Ureter (tissue), 1 donor: ENCODE measurements at regions not wholly inside any gene's neighbourhood (a gene's known extent, or its start where the extent isn't known, plus 50 kb on each side); places are given as distances from the start of the nearest gene placed in this dataset.

Experiments used
- DNase-seq: peaks from one replicate; pipeline ENCODE4 v3.0.0-alpha.2; 2020; ENCODE audit warnings: low spot score
- donor health status: DM: yes; HTN: yes; CAD: no.

DNA sequence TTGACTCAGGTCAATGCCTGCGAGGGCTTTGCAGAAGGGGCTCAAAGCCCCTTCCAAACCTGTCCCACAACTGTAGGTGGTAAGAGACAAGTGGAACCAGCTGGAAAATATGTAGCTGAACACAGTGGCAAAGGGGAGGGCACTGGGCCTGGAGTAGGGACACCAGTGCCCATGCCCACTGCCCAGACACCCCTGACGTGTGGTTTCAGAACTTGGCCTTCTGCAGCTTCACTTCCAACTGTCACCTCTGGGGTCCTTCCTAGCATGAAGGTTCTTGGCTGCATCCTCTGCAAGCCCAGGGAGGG is 233.1 kb upstream of the IRX1 start:
- peak; percentile 20 for DNase-seq

DNA sequence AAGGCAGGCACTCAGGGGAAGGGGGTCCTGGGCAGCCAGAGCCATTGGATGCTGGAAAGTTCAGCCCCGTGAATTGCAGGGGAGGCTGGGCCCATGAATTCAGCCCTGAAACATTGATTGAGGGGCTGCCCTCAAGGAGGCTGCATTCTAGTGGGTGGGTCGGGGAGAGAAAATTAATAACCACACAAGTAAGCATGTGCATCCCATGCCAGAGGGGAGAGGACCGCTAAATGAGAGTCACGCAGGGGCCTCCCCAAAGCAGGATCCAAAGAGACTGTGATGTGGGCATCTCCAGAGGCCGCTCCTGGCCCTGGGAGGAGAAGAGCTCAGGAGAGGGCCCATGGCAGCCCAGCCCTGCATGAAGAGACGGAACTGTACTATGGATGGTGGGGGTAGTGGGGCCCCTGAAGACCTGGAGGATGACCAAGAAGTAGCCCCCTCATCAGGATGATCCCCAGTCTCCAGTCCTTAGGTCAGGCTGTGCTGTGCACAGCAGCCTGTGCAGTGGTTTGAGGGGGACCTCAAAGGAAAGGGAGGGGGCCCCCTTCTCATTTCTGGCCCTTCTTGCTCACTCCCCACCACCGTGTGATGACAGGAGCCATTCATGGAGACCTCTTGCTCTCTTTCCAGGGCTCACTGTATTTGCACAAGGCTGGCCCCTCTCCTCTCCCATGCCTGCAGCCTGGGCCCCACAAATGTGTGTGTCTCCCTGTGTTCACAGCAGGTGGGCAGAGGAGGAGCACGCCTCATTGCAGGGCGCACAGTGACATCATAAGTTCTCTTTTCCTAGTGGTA is 233.6 kb upstream of the IRX1 start:
- peak; percentile 35 for DNase-seq

DNA sequence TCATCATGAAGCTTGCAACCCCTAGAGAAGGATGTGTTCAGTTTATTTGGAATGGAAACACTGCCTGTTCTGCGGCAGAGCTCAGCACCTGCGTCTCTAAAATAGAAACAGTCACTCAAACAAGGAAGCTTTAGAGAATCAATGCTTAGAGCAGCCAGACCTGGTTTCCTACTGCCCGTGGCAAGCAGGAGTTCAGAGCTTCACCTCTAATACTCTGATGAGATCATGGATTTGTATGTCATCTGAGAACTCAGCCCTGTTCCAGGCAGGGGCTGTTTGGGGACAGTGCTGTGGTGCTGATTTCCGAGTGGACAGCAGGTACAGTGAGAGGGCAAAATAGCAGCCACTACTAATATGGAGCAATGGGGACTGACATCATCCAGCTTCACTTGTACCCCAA is 236.0 kb upstream of the IRX1 start:
- DNase-seq = peak; percentile 10

DNA sequence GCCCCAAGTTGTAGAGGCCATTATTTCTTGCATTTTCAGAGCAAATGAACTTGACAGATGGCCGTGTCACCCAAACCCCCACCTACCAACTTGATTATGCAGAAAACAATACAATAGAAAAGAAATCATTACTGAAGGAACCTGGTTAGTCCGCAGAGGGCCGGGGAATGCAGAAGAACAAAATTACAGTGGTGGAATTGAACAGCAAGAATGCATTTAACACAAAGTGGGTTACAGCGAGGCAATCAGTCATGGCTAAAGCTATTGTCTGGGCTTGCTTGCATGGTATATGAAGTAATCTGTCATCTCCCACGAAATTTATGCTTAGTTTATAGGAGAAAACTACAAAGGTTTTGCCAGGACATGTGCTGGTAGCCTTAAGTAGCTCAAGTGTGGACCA is 238.3 kb upstream of the IRX1 start:
- DNase-seq = peak; percentile 14

DNA sequence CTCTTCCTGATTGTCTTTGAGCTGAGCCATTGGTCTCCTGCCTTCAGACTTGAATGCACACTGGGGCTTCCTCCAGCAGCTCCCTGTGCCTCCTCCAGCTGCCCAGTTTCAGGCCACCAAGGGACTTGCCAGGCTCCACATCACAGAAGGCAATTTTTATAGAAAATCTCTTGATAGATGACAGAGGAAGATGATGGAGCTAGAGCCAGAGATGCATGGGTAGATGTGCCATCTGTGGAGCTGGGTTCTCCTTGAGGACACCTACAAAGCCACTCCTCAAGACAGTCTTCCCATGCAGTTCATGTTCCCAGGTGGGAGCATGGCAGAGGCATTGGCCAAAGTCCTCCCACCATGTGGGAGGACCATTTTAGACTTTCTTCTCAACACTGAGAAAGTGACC is 239.6 kb upstream of the IRX1 start:
- no peak for DNase-seq

DNA sequence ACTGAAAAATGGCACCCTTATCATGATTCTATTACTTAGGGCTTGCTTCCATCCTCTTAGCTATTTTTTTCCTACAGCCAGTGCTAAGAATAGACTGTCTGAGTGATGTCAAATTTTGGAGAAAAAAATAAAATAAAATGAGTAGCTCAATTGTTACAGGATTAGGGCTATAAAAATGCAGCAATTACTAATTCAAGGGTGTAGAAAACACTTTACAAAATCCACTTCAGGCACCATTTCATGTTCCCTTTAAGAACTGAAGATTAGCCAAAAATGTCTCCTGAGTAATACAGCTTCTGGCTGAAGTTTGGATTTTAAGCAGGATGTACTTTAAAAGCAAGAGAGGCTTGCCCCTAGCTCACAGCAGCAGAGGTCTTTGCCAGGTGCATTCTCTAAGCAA is 240.5 kb upstream of the IRX1 start:
- DNase-seq = no peak

DNA sequence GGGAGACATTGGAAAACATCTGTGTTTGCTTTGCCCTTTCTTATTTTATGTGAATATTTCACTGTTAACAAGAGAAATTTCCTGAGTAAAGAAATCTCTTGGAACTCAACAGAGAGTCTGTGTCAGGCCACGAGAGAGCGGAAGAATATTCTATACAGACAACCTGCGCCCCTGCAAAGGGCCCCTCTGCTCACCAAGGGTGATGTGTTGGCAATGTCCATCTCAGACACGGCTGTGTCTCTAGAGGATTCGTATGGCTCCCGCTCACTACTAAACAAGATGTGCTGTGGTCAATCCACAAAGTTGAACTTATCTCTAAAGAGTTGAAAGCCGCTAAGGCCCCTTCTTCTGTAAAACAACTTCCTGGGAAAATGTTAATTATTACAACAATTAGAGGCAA is 241.0 kb upstream of the IRX1 start:
- peak; percentile 12 for DNase-seq

DNA sequence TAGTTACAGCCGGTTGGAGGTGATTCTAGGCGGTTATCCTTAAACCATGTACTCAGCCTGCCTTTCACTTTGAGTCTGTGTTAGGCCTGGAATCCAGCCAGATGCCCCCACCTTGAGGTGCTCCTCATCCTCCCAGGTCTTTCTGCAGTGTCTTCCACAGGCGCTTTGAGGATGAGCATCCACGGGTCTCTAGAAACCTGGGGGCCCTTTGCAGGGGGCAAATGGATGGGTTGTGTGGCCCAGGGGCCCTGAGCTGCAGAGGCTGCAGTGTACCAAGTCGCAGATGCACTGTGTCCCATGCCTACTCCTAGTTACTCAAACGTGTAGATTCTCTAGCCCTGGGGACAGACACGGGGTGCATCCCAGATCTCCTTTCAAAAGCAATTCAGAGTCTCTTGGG is 242.1 kb upstream of the IRX1 start:
- DNase-seq = peak; percentile 20

DNA sequence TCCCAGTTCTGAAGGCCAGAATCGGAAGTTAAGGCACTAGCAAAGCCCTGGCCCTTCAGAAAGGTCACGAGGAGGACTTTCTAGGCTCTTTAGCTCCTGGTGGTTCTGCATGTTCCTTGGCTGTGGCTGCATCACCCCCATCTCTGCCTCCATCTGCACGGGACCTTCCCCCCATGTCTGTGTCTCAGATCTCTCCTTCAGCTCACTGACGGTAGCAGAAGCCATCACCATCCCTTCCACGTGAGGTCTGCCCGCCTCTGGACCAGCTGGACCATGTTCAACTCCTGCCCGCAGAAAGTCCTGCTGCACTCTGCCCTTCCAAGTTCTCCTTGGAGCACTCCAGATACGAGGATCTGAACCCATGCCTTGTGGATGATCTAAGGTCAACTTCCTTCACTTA is 242.9 kb upstream of the IRX1 start:
- peak; percentile 14 for DNase-seq

DNA sequence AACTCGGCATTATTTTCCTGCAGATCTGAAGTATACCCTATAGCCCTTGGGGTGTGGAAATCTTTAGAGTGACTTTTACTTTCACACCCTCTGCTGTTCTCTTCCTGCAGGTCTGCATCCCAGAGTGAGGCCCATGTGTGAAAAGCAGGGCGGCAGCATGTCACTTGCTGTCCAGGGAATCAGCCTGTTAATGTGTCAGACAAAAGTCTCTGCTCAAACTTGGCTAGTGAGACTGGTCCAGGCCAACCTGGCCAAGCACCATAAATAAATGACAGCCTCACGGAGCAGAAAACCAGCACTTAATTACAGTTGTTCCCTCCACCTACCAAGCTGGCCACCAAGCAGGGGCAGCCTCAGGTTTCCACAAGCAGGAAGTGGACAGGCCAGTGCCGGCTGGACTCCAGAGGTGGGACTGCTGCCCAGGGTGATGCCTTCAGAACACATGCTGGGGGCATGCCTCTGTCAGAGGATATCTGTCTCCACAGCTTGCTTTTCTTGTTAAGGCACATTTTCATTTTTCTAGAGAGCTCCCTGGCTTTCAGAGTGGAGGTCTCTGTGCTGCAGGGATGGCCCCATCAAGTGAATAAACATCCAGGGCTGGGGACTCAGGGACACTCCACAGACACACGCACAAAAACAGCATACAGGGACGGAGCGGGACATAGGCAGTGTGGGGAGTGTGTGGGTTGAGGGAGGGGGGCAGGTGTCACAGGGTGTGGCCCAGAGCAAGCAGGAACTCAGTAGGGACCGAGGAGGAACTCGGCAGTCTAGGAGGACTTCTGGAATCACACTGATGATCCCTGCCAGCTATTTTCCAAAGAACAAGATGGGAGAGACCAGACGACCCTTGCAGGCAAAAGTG is 243.8 kb upstream of the IRX1 start:
- DNase-seq = peak; percentile 37

DNA sequence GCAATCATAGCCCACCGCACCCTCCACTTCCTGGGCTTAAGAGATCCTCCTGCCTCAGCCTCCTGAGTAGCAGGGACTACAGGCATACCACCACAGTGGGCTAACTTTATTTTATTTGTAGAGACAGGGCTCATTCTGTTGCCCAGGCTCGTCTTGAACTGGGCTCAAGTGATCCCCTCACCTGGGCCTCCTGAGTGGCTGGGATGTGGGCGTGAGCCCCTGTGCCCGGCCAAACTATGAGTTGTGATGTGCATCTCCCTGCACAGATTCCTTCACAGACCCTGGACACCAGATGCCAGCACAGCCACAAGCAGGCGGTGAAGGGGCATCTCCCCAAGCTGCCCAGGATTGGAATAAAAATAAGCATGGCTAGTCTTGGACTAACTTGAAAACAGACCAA is 244.9 kb upstream of the IRX1 start:
- DNase-seq = peak; percentile 19

DNA sequence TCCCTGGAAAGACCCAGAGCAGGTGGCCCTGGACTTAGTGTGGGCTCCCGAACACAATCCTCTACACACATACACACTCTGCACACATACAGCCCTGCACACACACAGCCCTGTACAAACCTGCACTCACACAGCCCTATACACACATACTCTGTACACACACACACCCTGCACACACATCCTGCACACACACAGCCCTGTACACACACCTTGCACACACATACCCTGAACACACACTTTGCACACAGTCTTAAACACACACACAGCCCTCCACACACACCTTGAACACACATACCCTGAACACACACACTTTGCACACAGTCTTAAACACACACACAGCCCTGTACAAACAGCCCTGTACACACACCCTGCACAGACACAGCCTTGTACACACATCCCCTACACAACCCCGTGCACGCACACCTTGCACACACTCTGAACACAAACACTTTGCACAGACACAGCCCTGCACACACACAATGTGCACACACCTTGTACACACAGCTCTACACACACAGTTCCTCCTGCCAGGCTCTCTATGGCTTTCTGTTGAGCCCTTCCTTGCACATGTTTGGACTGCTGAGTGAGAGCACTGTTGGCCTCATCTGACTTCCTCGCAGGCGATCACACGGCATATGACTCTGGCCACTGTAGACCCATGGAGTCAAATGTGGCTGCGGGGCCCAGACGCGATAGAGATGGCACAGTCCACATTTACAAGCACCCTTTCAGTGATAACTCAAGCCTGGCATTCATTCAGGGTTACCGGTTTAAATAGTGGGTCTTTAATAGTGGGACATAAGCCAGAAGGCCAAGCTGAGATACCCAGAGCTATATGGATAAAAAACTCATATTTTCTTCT is 245.7 kb upstream of the IRX1 start:
- DNase-seq = peak; percentile 23

DNA sequence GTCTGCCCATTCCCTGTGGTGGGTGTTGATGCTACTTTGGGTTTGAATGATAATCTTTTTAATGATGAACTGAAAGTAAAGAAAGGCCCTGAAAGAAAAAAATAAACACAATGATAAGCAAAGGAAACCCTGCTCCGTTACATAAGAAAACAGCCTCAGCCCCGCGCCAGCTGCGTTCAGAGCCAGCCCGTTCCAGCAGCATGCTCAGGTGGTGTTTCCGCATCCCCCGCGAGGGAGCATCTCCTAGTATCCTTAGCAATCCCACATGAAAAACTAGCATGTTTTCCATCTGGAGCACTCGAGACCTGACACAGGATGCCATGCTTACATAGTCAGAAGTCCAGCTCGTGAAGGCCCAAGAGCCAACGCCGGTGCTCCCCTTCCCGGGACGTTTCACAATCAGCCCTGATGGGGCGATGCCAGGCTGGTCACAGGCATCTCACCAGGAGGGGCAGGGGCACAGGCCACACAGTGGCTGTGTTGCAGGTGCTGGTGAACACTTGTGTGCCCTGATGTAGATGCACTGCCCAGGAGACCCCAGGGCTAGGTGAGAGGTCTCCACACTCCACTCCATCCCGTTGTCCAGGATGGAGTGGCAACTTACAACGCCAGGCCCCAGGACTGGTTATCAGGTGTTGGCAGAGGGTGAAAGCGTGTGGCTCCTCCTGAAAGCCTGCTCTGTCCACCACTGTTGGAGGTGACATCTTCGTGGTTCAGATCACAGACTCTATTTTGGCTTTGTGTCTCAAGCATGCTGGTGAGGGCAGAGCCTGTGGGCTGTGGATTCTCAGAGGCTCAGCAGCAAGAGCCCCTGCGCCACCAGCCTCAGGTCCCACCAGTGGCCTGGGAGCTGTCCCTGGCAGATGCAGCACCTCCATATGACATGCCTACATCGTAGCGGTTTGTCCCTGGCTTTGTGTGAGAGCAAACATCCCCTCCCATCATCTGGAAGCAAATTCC is 246.8 kb upstream of the IRX1 start:
- peak; percentile 36 for DNase-seq

DNA sequence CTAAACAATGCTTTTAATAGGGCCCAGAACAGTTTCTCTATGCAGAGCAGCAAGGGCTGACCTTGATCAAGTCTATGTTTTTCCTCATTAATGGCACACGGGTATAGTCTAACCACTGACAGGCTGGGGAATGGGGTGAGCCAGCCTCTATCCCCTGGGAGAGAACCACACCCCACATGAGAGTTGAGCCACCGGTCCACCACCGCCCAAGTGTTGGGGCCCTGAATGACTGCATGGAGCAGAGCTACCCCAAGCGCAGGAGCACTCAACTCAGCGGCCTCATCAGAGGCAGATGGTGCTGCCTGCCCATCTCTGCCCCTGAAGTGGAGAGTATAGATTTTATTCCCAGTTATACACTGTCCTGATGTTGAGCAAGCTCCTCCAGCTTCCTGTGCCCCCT is 247.9 kb upstream of the IRX1 start:
- peak; percentile 9 for DNase-seq

DNA sequence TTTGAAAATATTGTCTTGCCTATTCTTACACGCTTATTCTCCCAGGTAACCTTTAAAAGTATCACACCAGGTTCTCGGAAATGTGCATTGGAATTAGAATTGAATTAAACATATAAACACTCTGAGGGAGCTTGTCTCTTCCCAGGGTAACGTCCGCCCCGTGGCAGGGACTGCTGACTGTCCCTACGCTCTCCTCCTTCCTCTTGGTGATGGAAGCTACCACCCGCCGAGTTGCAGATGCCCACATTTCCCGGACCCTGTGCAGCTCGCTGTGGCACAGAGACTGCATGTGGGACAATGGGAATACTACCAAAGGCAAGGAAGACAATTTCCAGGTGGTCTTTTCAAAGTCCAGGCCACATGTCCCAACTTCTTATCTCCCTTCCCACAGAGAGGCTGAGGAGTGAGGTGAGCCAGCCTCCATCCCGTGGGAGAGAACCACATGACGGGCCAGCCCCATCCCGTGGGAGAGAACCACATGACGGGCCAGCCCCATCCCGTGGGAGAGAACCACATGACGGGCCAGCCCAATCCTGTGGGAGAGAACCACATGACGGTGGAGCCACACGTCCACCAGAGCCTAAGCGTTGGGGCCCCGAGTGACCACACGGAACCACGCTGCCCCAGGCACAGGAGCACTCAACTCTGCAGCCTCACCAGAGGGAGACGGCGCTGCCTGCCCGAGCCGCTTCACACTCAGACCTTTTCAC is 249.4 kb upstream of the IRX1 start:
- DNase-seq = peak; percentile 18

DNA sequence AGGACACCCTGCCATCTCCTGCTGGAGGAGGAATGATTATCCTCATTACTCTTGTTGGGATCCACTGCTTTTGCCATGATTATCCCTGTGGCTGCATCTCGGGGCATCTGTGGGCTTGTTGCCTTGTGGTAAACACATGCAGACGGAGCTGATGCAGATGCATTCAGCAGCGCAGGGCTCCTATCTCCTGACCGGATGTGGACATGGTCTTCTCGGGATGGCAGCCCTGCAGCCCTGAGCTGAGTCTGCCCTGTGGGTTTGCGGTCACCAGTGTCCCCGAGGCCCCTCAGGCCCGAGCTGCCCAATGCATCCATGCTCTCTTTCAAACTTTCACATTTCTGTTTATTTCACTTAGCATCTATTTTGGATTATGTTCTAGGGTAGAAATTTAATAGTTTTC is 250.4 kb upstream of the IRX1 start:
- DNase-seq = no peak

DNA sequence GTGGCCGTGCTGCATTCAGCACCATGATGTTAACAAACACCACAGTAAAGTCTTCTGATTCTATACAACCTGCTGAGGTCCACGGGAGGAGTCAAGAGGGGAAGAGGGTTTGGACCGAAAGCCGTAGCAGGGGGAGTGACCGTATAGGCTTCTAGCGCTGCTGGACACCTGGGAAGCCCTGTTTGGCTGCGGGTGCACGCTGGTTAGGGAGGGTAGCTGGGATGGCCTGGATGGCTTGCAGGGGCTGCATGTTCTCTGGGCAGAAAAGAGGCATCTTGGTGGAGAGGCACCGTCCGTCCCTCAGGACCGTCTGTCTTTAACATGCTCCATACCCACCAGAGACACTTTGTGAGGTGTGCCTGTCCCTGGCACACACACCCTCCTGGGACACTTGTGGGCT is 251.0 kb upstream of the IRX1 start:
- no peak for DNase-seq

DNA sequence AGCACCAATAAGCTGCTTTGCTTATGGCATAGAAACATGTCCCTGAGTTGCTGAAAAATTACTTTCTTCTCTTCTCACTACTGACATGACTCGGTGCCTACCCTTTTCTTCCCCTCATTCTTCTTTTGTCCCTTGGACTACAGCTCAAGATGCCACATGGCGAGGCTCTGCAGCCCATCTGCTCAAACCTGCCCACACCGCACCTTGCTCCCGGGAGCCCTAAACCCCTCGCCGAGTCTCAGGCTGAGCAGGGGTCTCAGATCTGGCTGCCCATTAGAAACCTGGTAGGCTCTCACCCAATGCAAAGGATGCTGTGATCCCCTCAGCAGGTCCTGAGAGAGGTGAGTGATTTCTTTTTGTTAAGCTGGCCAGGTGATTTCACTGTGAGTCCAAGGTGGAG is 251.7 kb upstream of the IRX1 start:
- no peak for DNase-seq

DNA sequence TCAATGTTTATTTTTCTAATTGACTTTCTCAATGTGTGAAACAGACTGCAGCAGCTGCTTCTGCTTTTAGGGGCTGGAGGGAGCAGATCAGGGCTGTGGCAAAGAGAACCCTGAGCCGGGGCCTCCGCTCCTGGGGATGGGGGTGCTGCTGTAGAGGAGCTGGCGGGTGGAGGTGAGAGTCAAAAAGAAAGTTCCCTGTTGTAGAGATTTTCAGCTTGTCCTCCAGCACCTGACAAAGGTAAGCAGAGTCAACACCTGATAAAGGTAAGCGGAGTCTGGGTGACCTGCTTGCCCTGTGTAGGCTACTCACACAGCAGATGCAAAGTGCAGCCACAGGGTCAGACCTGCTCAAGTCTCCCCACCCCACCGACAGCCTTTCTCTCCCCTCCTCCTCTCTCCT is 252.4 kb upstream of the IRX1 start:
- DNase-seq = no peak

DNA sequence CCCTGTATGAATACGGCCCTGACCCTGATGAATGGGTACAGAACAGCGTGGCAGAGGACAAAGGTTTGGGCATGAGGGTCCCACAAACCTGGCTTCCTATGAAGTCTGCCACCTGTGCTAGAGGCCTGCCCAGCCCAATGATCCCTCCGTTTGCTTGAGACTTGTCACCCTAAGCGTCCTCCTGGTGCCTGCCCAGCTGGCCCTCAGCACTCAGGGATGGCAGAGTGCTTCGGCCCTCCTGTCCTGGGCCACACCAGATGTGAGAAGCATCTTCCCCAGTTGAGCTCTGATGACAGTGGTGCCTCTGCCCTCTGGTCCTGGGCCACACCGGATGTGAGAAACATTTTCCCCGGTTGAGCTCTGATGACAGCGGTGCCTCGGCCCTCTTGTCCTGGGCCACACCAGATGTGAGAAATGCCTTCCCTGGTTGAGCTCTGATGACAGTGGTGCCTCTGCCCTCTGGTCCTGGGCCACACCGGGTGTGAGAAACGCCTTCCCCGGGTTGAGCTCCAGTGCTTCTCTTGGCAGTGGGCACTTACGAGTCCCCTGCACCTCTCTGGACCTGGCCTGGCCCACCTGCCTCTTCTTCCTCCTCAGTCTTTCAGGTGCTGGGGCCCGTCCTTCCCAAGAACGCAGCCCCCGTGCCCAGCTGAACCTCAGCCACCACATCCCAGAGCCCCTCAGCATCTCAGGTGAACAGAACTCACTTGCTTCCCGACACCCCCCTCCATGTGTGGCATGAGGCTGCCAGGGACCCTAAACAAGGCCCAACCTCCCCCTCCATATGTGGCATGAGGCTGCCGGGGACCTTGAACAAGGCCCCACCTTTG is 253.1 kb upstream of the IRX1 start:
- DNase-seq = no peak
